Nephron (organoid): ENCODE measurements at regions not wholly inside any gene's neighbourhood (a gene's known extent, or its start where the extent isn't known, plus 50 kb on each side); places are given as distances from the start of the nearest gene placed in this dataset.
A peak's percentile ranks its signal among the peaks of the same experiment; 100 is the strongest.
"Not testable (repeated sequence)": the region's sequence is repeated elsewhere in the genome, so short reads cannot be mapped to it uniquely, and the experiment has no call there.

Experiments used
- H3K27ac Mint-ChIP-seq, 3 experiments: 2 replicates each; pipeline ENCODE4 v1.8.0; 2020; ENCODE audit warnings: mixed read lengths in 3 of 3, mild to moderate bottlenecking in 2 of 3, moderate library complexity in 1 of 3
- H3K27me3 Mint-ChIP-seq: 2 replicates; pipeline ENCODE4 v1.8.0; 2021; ENCODE audit warnings: low read depth, mild to moderate bottlenecking, moderate library complexity, mixed read lengths
- H3K36me3 Mint-ChIP-seq: 2 replicates; pipeline ENCODE4 v1.8.0; 2020; ENCODE audit warnings: low read depth, mixed read lengths
- H3K4me1 Mint-ChIP-seq: 2 replicates; pipeline ENCODE4 v1.8.0; 2020; ENCODE audit warnings: mixed read lengths
- H3K4me3 Mint-ChIP-seq, 3 experiments: 2 replicates each; pipeline ENCODE4 v1.8.0; 2020; ENCODE audit warnings: mild to moderate bottlenecking in 3 of 3, mixed read lengths in 3 of 3, moderate library complexity in 2 of 3
- H3K9me3 Mint-ChIP-seq: 2 replicates; pipeline ENCODE4 v1.8.0; 2020; ENCODE audit warnings: mixed read lengths
- TF ChIP-seq, protein P1 (sequence below), 3 experiments: fragments of 200-600 bp; sonication (generic); IDR thresholded peaks; one replicate each; pipeline ENCODE4 v1.5.0; 2021; ENCODE audit warnings: antibody characterized with exemption in 3 of 3; ENCODE audit not compliant: unreplicated experiment in 3 of 3

DNA sequence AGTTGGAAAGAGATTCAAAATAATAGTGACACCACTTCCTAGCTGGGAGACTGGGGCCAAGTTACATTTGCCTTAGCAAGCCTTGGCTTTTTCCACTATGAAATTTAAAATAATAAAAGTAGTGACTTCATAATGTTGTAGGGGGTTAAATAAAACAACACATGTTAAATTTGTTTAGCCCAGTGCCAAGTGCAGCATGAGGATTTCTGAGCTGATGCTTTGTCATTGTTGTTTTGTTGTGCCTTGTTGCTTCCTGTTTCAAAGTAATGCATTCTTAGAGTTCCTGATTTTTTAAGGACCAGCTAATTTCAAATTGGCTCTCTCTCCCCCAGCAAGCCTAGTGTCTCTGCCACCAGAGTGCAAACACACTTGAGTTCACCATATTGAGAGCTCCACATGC is 270.7 kb upstream of the PAPPA start:
- H3K27ac Mint-ChIP-seq, result no peak overlapping the region
- no peaks in the 10 kb centered on the region for H3K27me3 Mint-ChIP-seq
- TF ChIP-seq, protein P1, sequence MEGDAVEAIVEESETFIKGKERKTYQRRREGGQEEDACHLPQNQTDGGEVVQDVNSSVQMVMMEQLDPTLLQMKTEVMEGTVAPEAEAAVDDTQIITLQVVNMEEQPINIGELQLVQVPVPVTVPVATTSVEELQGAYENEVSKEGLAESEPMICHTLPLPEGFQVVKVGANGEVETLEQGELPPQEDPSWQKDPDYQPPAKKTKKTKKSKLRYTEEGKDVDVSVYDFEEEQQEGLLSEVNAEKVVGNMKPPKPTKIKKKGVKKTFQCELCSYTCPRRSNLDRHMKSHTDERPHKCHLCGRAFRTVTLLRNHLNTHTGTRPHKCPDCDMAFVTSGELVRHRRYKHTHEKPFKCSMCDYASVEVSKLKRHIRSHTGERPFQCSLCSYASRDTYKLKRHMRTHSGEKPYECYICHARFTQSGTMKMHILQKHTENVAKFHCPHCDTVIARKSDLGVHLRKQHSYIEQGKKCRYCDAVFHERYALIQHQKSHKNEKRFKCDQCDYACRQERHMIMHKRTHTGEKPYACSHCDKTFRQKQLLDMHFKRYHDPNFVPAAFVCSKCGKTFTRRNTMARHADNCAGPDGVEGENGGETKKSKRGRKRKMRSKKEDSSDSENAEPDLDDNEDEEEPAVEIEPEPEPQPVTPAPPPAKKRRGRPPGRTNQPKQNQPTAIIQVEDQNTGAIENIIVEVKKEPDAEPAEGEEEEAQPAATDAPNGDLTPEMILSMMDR (IDR thresholded peaks at IDR 0.05; ENCODE audit: unreplicated experiment in 3 of 3), result no peak
- H3K9me3 Mint-ChIP-seq, result no peaks in the 10 kb centered on the region
- H3K4me1 Mint-ChIP-seq, result no peaks in the 10 kb centered on the region
- H3K4me3 Mint-ChIP-seq, result no peak overlapping the region
- H3K36me3 Mint-ChIP-seq, result no peaks in the 10 kb centered on the region

DNA sequence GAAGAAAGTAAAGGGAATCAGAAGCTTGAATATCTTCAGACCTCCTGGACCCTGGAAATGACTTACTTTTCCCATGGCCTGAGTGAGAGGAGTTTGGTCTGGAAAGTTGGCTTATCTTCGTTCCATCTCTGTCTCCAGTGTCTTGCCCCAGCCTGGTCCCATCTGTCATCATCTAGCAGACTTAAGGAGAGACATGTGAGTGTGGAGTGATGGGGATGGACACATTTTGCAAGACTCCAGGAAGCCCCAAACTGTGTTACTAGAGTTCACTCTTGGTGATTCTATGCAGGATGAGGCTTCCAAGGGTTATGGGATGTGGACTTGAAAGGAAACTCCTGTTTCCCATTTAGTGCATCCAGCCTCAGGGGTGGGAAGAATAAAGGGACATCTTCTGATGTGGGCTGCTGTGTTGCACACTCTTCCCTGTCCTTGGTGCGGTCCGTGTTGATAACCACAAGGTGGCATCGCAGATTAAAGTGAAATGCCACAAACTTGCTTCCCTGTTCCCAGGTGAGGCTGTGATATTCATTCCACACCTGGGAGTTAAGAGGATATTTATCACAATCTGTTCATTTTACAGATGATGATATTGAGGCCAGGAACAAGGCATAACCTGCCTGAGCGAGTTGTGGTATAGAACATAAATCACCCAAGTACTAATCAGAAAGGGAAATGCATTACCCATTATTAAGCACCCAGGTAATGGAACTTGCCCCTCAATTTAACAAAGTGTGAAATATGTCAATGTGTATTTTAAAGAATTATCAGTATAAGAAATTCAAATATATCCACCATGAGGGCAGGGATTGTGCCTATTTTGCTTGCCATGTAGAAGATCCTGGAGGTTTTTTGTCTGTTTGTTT is 269.9 kb upstream of the PAPPA start:
- Mint-ChIP-seq H3K27me3 (no peaks in the 10 kb centered on the region), H3K36me3 (no peaks in the 10 kb centered on the region), H3K27ac (no peak overlapping the region), H3K4me3 (no peak overlapping the region), H3K4me1 (no peaks in the 10 kb centered on the region), H3K9me3 (no peaks in the 10 kb centered on the region)
- TF ChIP-seq, protein P1 (IDR thresholded peaks at IDR 0.05; ENCODE audit: unreplicated experiment in 3 of 3), result peak; percentile 49 to 65 (median 52)

DNA sequence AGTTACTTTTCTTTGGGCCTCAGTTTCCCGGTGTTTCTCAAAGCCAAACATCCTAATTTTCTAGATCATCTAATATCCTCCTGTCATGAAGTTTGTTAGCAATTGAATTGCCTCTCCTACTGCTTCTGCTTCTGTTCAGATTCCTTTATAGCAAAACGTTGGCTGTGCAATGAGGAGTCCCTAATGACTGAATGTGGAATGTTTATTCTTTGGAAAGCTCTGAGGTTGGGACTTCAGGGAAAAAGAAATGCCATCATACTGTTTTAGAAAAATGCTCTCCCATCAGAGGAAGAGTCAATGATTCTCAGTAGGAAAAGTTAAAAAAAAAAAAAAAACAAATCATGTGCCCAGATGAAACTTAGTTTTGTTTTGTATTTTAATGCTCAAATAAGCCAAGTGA is 268.7 kb upstream of the PAPPA start:
- H3K4me1 Mint-ChIP-seq, result no peaks in the 10 kb centered on the region
- H3K9me3 Mint-ChIP-seq, result no peaks in the 10 kb centered on the region

DNA sequence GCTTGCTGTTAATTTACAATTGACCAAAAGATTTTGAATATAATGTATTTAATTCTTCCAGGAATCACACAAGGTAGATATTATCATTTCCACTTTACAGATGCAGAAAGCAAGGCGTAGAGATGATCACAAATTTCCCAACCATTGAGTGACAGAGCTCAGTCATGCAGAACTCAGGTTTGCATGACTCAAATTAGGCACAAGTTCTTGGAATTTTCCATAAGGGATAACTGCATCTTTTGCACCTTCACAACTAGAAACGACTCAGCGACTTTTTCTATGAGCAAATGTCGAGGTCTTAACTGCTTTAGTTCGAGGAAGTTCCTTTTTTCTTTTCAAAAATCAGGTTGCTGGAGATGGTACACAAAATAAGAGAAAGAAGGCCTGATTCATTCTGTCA is 265.5 kb upstream of the PAPPA start:
- H3K4me1 Mint-ChIP-seq, result no peaks in the 10 kb centered on the region
- no peaks in the 10 kb centered on the region for H3K36me3 Mint-ChIP-seq
- no peaks in the 10 kb centered on the region for H3K27me3 Mint-ChIP-seq
- H3K4me3 Mint-ChIP-seq, result no peak overlapping the region
- no peak overlapping the region for H3K27ac Mint-ChIP-seq
- H3K9me3 Mint-ChIP-seq, result peaks cover 3% of the 10 kb centered on the region
- TF ChIP-seq, protein P1 (IDR thresholded peaks at IDR 0.05; ENCODE audit: unreplicated experiment in 3 of 3), result no peak

More for the DNA sequence above, 268.7 kb upstream of the PAPPA start:
- Mint-ChIP-seq H3K4me3 (no peak overlapping the region), H3K36me3 (no peaks in the 10 kb centered on the region), H3K27ac (no peak overlapping the region), H3K27me3 (no peaks in the 10 kb centered on the region)
- TF ChIP-seq, protein P1 (IDR thresholded peaks at IDR 0.05; ENCODE audit: unreplicated experiment in 3 of 3), result no peak

DNA sequence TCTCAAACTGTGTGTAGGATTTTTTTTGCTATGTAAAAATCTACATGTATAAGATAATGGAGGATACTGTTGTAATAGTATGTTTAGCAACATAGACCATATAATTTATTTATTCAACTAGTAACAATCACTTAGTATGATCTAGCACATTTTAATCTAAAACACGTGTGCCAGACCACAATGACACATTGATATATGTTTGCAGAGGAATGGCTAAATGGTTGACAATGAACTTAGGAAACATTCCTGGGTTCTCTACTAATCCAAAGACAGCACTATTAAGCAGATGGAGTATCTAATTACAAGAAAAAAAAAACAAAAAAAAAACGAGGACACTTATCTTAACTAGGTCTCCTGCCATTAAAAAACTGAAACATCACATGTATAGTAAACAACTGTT is 261.7 kb upstream of the PAPPA start:
- Mint-ChIP-seq H3K27me3 (no peaks in the 10 kb centered on the region), H3K4me1 (no peaks in the 10 kb centered on the region), H3K36me3 (no peaks in the 10 kb centered on the region), H3K4me3 (no peak overlapping the region), H3K27ac (no peak overlapping the region), H3K9me3 (peaks cover 9% of the 10 kb centered on the region)
- TF ChIP-seq, protein P1 (IDR thresholded peaks at IDR 0.05; ENCODE audit: unreplicated experiment in 3 of 3), result no peak

DNA sequence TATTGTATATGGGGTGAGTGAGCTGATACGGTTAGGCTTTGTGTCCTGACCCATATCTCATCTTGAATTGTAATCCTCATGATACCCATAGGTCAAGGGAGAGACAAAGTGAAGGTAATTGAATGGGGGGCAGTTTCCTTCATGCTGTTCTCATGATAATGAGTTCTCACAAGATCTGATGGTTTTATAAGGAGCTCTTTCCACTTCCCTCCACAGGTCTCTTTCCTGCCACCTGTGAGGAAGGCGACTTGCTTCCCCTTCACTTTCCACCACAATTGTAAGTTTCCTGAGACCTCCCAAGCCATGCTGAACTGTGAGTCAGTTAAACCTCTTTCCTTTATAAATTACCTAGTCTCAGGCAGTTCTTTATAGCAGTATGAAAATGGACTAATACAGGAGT is 255.1 kb upstream of the PAPPA start:
- not testable (repeated sequence) for H3K27ac Mint-ChIP-seq, H3K4me1 Mint-ChIP-seq, H3K36me3 Mint-ChIP-seq, H3K27me3 Mint-ChIP-seq, H3K9me3 Mint-ChIP-seq, H3K4me3 Mint-ChIP-seq
